Gastroesophageal sphincter (tissue), 4 donors: ENCODE measurements at regions not wholly inside any gene's neighbourhood (a gene's known extent, or its start where the extent isn't known, plus 50 kb on each side); places are given as distances from the start of the nearest gene placed in this dataset.

Source experiments
- ATAC-seq: fragments of 150-250 bp; one replicate; pipeline ENCODE4 v1.9.1; 2016; ENCODE audit warnings: mild to moderate bottlenecking, moderate library complexity
- H3K27ac ChIP-seq, 4 donors: fragments of 200-600 bp; sonication (generic) in 3 of 4; 1 replicate in 3 of 4; 2 replicates in 1 of 4; pipeline ENCODE4 v1.5.1; 2016 to 2019
- H3K27me3 ChIP-seq: fragments of 200-600 bp; sonication (generic); one replicate; pipeline ENCODE4 v1.5.1; 2019
- H3K36me3 ChIP-seq, 2 donors: fragments of 200-600 bp; sonication (generic); one replicate each; pipeline ENCODE4 v1.5.1; 2019; ENCODE audit warnings: control low read depth in 1 of 2
- H3K4me1 ChIP-seq, 3 donors: fragments of 200-600 bp; sonication (generic); 1 replicate in 2 of 3; 2 replicates in 1 of 3; pipeline ENCODE4 v1.5.1; 2016 to 2019; ENCODE audit warnings: control low read depth in 2 of 3
- H3K4me3 ChIP-seq, 2 donors: fragments of 200-600 bp; sonication (generic); one replicate each; pipeline ENCODE4 v1.5.1; 2019; ENCODE audit warnings: mild to moderate bottlenecking in 1 of 2, moderate library complexity in 1 of 2
- H3K9me3 ChIP-seq, 3 donors: fragments of 200-600 bp; sonication (generic); one replicate each; pipeline ENCODE4 v1.5.1; 2017 to 2019; ENCODE audit warnings: control low read depth in 2 of 3
- CTCF ChIP-seq, 4 experiments: fragments of 200-600 bp in 2 of 4; fragments of 450-650 bp in 2 of 4; sonication (generic) in 1 of 4; IDR thresholded peaks; one replicate each; pipeline ENCODE4 v1.5.1; 2017 to 2019; ENCODE audit warnings: antibody characterized with exemption in 4 of 4, mild to moderate bottlenecking in 2 of 4, moderate library complexity in 2 of 4
- EP300 ChIP-seq: sonication (generic); formaldehyde crosslinking; IDR thresholded peaks from one replicate; pipeline ENCODE4 v1.6.1; 2017; ENCODE audit warnings: antibody characterized with exemption, mild to moderate bottlenecking
- POLR2A ChIP-seq, 2 donors: fragments of 450-650 bp; IDR thresholded peaks; one replicate each; pipeline ENCODE4 v1.6.1; 2017; ENCODE audit warnings: antibody characterized with exemption in 2 of 2, mild to moderate bottlenecking in 2 of 2, moderate library complexity in 1 of 2
- POLR2AphosphoS5 ChIP-seq: sonication (generic); formaldehyde crosslinking; IDR thresholded peaks from one replicate; pipeline ENCODE4 v1.6.1; 2017; ENCODE audit warnings: antibody characterized with exemption
- WGBS, 2 donors: methylation state at CpG; one replicate each; pipeline ENCODE4 v1.1.5; 2018; ENCODE audit warnings: low coverage in 1 of 2; 5-methylcytosine and 5-hydroxymethylcytosine counted together

- Histone ChIP-seq H3K27me3 (no peaks in the 10 kb centered on the region), H3K4me1 (no peaks in the 10 kb centered on the region), H3K36me3 (no peaks in the 10 kb centered on the region), H3K27ac (no peak overlapping the region), H3K4me3 (no peak overlapping the region), H3K9me3 (no peaks in the 10 kb centered on the region)
- no peak for ATAC-seq
- TF ChIP-seq EP300 (no peak), POLR2AphosphoS5 (no peak), POLR2A (IDR thresholded peaks at IDR 0.05) (no peak), CTCF (IDR thresholded peaks at IDR 0.05) (no peak)
- WGBS, 2 donors, result 61 to 74% methylated on average over 3 of the region's 3 CpGs
These were observed 62.5 kb upstream of the RAB27B start for GRCh38 chr18:54765636-54766375.

- Histone ChIP-seq H3K36me3 (no peaks in the 10 kb centered on the region), H3K4me1 (no peaks in the 10 kb centered on the region), H3K27ac (no peak overlapping the region), H3K4me3 (no peak overlapping the region), H3K9me3 (no peaks in the 10 kb centered on the region), H3K27me3 (no peaks in the 10 kb centered on the region)
- TF ChIP-seq EP300 (no peak), POLR2A (IDR thresholded peaks at IDR 0.05) (no peak), POLR2AphosphoS5 (no peak), CTCF (IDR thresholded peaks at IDR 0.05) (no peak)
- ATAC-seq, result no peak
- WGBS, 2 donors, result 75 to 86% methylated on average over 1 of the region's 1 CpG
These were observed 61.6 kb upstream of the RAB27B start for GRCh38 chr18:54766634-54767033.

- TF ChIP-seq POLR2AphosphoS5 (no peak), CTCF (IDR thresholded peaks at IDR 0.05) (no peak), EP300 (no peak), POLR2A (IDR thresholded peaks at IDR 0.05) (no peak)
- no peaks in the 10 kb centered on the region for H3K4me1 ChIP-seq
- no peaks in the 10 kb centered on the region for H3K9me3 ChIP-seq
- H3K27me3 ChIP-seq, result no peaks in the 10 kb centered on the region
- H3K4me3 ChIP-seq, result no peak overlapping the region
- 50 to 71% methylated on average over 1 of the region's 1 CpG for WGBS, 2 donors
- H3K27ac ChIP-seq, result no peak overlapping the region
- no peak for ATAC-seq
- no peaks in the 10 kb centered on the region for H3K36me3 ChIP-seq
These were observed 61.2 kb upstream of the RAB27B start for GRCh38 chr18:54767098-54767497.

- H3K27ac ChIP-seq, result no peak overlapping the region
- TF ChIP-seq POLR2AphosphoS5 (no peak), POLR2A (IDR thresholded peaks at IDR 0.05) (no peak), CTCF (IDR thresholded peaks at IDR 0.05) (no peak), EP300 (no peak)
These were observed 58.5 kb upstream of the RAB27B start for GRCh38 chr18:54769526-54770464.

More at GRCh38 chr18:54769526-54770464, 58.5 kb upstream of the RAB27B start:
- 89 to 97% methylated on average over 4 of the region's 4 CpGs for WGBS, 2 donors
- no peaks in the 10 kb centered on the region for H3K9me3 ChIP-seq
- H3K4me3 ChIP-seq, result no peak overlapping the region
- no peaks in the 10 kb centered on the region for H3K36me3 ChIP-seq
- H3K27me3 ChIP-seq, result no peaks in the 10 kb centered on the region
- ATAC-seq, result no peak
- peaks cover 0 to 8% (median 0%) of the 10 kb centered on the region in 3 donors for H3K4me1 ChIP-seq
